ENCODE measurements at regions not wholly inside any gene's neighbourhood (a gene's known extent, or its start where the extent isn't known, plus 50 kb on each side); places are given as distances from the start of the nearest gene placed in this dataset.
A peak's percentile ranks its signal among the peaks of the same experiment; 100 is the strongest.

DNA sequence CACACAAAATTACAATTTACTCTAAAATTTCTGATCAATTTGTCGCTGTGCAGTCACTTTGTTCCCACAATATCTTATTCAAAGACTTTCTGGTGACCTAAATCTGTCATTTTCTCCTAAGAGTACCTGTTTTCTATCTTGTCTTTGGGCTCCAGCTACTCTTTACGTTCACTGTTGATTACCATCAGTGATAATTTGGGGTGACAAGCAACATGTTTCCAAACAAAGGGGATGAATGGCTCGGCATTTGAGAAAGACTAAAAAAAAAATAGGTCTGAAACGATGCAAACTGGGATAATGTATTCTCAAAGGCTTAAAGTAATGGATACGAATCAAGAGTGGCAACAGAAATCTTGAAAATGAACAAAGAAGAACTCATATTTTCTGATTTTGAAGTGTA lies 205.2 kb upstream of the DAB2 start:
- TF ChIP-seq CTCF (IDR thresholded peaks at IDR 0.05; ENCODE audit: control insufficient read depth, insufficient read depth, low read depth, low read length, missing control alignments), result no peak
- no peak overlapping the region for H3K4me3 ChIP-seq (ENCODE audit: control insufficient read depth, low read depth, low read length)
- no peak for DNase-seq (ENCODE audit: low read depth)

DNA sequence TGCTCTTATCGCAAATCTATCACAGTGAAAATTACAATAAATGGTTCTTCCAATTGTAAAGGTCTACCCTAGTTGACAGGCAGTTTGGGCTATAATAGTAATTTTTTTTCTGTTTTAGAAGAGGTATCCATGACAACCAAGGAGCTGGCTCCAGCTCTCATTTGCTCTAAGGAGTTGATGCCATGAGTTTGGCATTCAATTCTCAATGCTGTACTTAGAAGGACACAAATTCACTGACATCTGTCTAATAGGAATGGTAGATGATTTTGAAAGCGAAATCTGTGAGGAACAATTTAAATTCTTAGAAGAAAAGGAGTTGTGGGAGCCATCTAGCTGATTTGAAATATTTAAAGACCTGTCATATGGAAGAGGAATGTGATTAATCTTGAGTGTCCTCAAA lies 203.6 kb upstream of the DAB2 start:
- no peak for TF ChIP-seq CTCF (IDR thresholded peaks at IDR 0.05; ENCODE audit: control insufficient read depth, insufficient read depth, low read depth, low read length, missing control alignments)

GRCh38 chr5:39624890-39625289 lies 200.1 kb upstream of the DAB2 start:
- no peak overlapping the region for H3K4me3 ChIP-seq (ENCODE audit: control insufficient read depth, low read depth, low read length)
- TF ChIP-seq CTCF (IDR thresholded peaks at IDR 0.05; ENCODE audit: control insufficient read depth, insufficient read depth, low read depth, low read length, missing control alignments), result no peak
- no peak for DNase-seq (ENCODE audit: low read depth)

More for the DNA sequence above, 203.6 kb upstream of the DAB2 start:
- no peak overlapping the region for H3K4me3 ChIP-seq (ENCODE audit: control insufficient read depth, low read depth, low read length)
- DNase-seq (ENCODE audit: low read depth), result no peak

DNA sequence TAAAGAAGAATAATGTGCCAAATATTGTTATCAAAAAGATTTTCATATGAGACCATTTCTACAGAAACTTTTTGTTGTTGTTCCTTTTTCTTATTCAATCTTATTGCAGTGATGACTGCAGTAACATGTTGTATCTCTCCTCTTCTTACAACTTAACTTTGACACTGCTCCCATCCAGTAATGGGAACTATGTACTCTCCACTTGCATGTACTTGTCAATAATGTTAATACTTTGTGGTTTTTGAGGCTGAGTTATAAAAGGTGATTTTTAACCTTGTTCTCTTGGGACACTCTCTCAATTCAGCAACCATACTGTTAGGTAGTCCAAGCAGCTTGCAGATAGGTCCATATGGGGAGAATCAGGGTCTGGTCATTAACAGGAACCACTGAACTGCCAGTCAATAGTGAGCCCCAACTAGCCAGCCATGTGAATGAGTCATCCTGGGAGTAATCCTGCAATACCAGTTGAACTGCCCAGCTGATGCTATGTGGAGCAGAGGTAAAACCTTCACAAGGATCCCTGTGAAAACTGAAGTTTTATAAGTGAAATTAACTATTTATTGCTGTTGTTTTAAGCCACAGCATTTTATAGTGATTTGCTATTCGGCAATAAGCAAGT lies 199.6 kb upstream of the DAB2 start:
- no peak for DNase-seq (ENCODE audit: low read depth)
- TF ChIP-seq CTCF (IDR thresholded peaks at IDR 0.05; ENCODE audit: control insufficient read depth, insufficient read depth, low read depth, low read length, missing control alignments), result no peak
- H3K4me3 ChIP-seq (ENCODE audit: control insufficient read depth, low read depth, low read length), result no peak overlapping the region

GRCh38 chr5:39623291-39623865 lies 198.6 kb upstream of the DAB2 start:
- peak; percentile 43 for DNase-seq (ENCODE audit: low read depth)
- no peak for TF ChIP-seq CTCF (IDR thresholded peaks at IDR 0.05; ENCODE audit: control insufficient read depth, insufficient read depth, low read depth, low read length, missing control alignments)
- no peak overlapping the region for H3K4me3 ChIP-seq (ENCODE audit: control insufficient read depth, low read depth, low read length)

DNA sequence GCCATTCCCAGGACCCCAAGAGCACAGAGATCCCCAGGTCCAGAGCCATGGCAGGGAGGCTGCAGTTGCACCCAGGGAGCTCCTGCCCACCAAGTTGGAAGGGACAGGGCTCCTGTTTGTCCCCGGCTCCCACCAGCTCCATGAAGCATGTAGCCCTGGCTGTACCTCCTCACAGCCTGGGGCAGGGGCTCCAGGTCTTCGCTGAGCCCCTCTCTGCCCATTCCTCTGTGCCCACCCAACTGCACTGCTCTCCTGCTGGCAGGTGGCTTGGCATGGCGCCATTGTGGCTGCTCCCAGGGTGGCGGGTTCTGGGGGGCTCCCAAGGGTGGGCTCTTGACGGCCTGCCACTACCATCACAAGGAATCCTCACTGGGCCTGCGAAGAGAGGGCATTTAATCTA lies 197.5 kb upstream of the DAB2 start:
- no peak for TF ChIP-seq CTCF (IDR thresholded peaks at IDR 0.05; ENCODE audit: control insufficient read depth, insufficient read depth, low read depth, low read length, missing control alignments)
- no peak overlapping the region for H3K4me3 ChIP-seq (ENCODE audit: control insufficient read depth, low read depth, low read length)
- no peak for DNase-seq (ENCODE audit: low read depth)
